ENCODE measurements at regions not wholly inside any gene's neighbourhood (a gene's known extent, or its start where the extent isn't known, plus 50 kb on each side); places are given as distances from the start of the nearest gene placed in this dataset.

- Histone ChIP-seq H2AFZ (replicated peaks) (no peak overlapping the region), H3K36me3 (no peaks in the 10 kb centered on the region), H3K79me2 (ENCODE audit: low read depth) (no peaks in the 10 kb centered on the region), H3F3A (ENCODE audit: low read depth) (peaks cover 7% of the 10 kb centered on the region), H3K27ac (peak overlapping the region; percentile 50), H3K9ac (no peak overlapping the region), H3K4me3 (no peak overlapping the region), H4K20me1 (ENCODE audit: low read depth) (no peaks in the 10 kb centered on the region), H3K9me3 (ENCODE audit: low read depth) (no peaks in the 10 kb centered on the region), H3K27me3 (no peaks in the 10 kb centered on the region), H3K4me1 (peaks cover 26% of the 10 kb centered on the region), H3K4me2 (peak overlapping the region; percentile 38)
- TF ChIP-seq, protein P1, sequence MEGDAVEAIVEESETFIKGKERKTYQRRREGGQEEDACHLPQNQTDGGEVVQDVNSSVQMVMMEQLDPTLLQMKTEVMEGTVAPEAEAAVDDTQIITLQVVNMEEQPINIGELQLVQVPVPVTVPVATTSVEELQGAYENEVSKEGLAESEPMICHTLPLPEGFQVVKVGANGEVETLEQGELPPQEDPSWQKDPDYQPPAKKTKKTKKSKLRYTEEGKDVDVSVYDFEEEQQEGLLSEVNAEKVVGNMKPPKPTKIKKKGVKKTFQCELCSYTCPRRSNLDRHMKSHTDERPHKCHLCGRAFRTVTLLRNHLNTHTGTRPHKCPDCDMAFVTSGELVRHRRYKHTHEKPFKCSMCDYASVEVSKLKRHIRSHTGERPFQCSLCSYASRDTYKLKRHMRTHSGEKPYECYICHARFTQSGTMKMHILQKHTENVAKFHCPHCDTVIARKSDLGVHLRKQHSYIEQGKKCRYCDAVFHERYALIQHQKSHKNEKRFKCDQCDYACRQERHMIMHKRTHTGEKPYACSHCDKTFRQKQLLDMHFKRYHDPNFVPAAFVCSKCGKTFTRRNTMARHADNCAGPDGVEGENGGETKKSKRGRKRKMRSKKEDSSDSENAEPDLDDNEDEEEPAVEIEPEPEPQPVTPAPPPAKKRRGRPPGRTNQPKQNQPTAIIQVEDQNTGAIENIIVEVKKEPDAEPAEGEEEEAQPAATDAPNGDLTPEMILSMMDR (IDR thresholded peaks at IDR 0.05) = no peak
- no peak for TF ChIP-seq EZH2 (IDR thresholded peaks at IDR 0.05)
- TF ChIP-seq EZH2phosphoT487 (IDR thresholded peaks at IDR 0.05) = no peak
- H3K36me3 Mint-ChIP-seq = peaks cover 8% of the 10 kb centered on the region
- H3K4me3 Mint-ChIP-seq = no peak overlapping the region
- no peak for DNase-seq (ENCODE audit: low spot score)
- no peaks in the 10 kb centered on the region for H3K27me3 Mint-ChIP-seq (ENCODE audit: insufficient read depth, low read depth)
- H3K9me3 Mint-ChIP-seq = peaks cover 9% of the 10 kb centered on the region
- peaks cover 41% of the 10 kb centered on the region for H3K4me1 Mint-ChIP-seq
- H3K27ac Mint-ChIP-seq = peak overlapping the region; percentile 94
Observed at GRCh38 chr6:139965393-139965792, 590.9 kb upstream of the CITED2 start.

GRCh38 chr6:139964737-139965136 is 590.3 kb upstream of the CITED2 start:
- H3K9me3 ChIP-seq (ENCODE audit: low read depth) = no peaks in the 10 kb centered on the region
- Mint-ChIP-seq H3K9me3 (peaks cover 6% of the 10 kb centered on the region), H3K4me1 (peaks cover 41% of the 10 kb centered on the region), H3K36me3 (peaks cover 5% of the 10 kb centered on the region), H3K4me3 (no peak overlapping the region), H3K27ac (peak overlapping the region; percentile 94), H3K27me3 (ENCODE audit: insufficient read depth, low read depth) (no peaks in the 10 kb centered on the region)
- H3K4me2 ChIP-seq = peak overlapping the region; percentile 38
- DNase-seq (ENCODE audit: low spot score) = peak; percentile 9
- H3K36me3 ChIP-seq = no peaks in the 10 kb centered on the region
- no peak overlapping the region for H3K9ac ChIP-seq
- TF ChIP-seq, protein P1 (IDR thresholded peaks at IDR 0.05) = no peak
- TF ChIP-seq EZH2 (IDR thresholded peaks at IDR 0.05) (no peak), EZH2phosphoT487 (IDR thresholded peaks at IDR 0.05) (no peak)
- no peaks in the 10 kb centered on the region for H3K79me2 ChIP-seq (ENCODE audit: low read depth)
- H3K4me3 ChIP-seq = no peak overlapping the region
- no peaks in the 10 kb centered on the region for H4K20me1 ChIP-seq (ENCODE audit: low read depth)
- H3K27me3 ChIP-seq = no peaks in the 10 kb centered on the region
- H3K4me1 ChIP-seq = peaks cover 26% of the 10 kb centered on the region
- H2AFZ ChIP-seq (replicated peaks) = no peak overlapping the region
- H3F3A ChIP-seq (ENCODE audit: low read depth) = peaks cover 7% of the 10 kb centered on the region
- H3K27ac ChIP-seq = peak overlapping the region; percentile 50

- H2AFZ ChIP-seq (replicated peaks) = no peak overlapping the region
- H3K9me3 Mint-ChIP-seq = peaks cover 5% of the 10 kb centered on the region
- H3K4me1 Mint-ChIP-seq = peaks cover 41% of the 10 kb centered on the region
- no peak overlapping the region for H3K4me2 ChIP-seq
- H3K27me3 ChIP-seq = no peaks in the 10 kb centered on the region
- no peaks in the 10 kb centered on the region for H3K9me3 ChIP-seq (ENCODE audit: low read depth)
- peaks cover 26% of the 10 kb centered on the region for H3K4me1 ChIP-seq
- no peaks in the 10 kb centered on the region for H3K27me3 Mint-ChIP-seq (ENCODE audit: insufficient read depth, low read depth)
- no peaks in the 10 kb centered on the region for H3K36me3 ChIP-seq
- no peak overlapping the region for H3K27ac ChIP-seq
- H3K27ac Mint-ChIP-seq = peak overlapping the region; percentile 38
- no peak overlapping the region for H3K4me3 ChIP-seq
- no peak overlapping the region for H3K4me3 Mint-ChIP-seq
- TF ChIP-seq, protein P1 (IDR thresholded peaks at IDR 0.05) = no peak
- TF ChIP-seq EZH2 (IDR thresholded peaks at IDR 0.05) (no peak), EZH2phosphoT487 (IDR thresholded peaks at IDR 0.05) (no peak)
- H4K20me1 ChIP-seq (ENCODE audit: low read depth) = no peaks in the 10 kb centered on the region
- H3K79me2 ChIP-seq (ENCODE audit: low read depth) = no peaks in the 10 kb centered on the region
- no peak for DNase-seq (ENCODE audit: low spot score)
- no peaks in the 10 kb centered on the region for H3K36me3 Mint-ChIP-seq
- no peak overlapping the region for H3K9ac ChIP-seq
- H3F3A ChIP-seq (ENCODE audit: low read depth) = peaks cover 7% of the 10 kb centered on the region
Observed at GRCh38 chr6:139962654-139963347, 588.4 kb upstream of the CITED2 start.
